ENCODE measurements at regions not wholly inside any gene's neighbourhood (a gene's known extent, or its start where the extent isn't known, plus 50 kb on each side); places are given as distances from the start of the nearest gene placed in this dataset.
"Not testable (repeated sequence)": the region's sequence is repeated elsewhere in the genome, so short reads cannot be mapped to it uniquely, and the experiment has no call there.

DNA sequence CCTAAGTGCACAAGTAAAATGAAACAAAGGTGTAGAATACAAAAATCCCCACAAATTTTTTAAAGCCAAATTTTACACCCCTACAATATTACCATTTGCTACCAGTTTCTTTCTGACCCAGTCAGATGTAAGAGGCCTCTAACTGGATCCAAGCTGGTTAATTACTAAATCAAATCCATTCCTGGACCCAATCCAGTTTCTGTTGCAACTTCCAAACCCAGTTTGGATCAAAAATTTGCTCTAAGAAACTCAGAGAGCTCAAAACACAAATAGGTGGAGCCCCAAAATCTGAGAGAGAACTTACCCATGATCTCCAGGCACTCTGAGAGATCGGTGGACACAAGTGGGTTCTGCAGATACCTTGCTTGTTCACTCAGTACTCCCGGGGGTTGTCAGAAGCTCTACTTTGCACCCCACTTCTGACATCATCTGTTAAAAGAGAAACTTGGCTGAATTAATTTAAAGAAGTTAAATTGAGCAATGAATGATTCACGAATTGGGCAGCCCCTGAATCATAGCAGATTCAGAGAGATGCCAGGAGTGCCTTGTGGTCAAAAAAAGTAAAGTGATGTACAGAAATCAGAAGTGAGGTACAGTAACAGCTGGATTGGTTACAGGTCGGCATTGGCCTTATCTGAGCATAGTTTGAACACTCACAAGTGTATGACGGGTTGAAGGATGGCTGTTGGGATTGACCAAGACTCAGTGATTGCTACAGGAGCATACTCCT lies 448.0 kb downstream of the KCNT2 start:
- peak; percentile 39 to 44 for DNase-seq (ENCODE audit: low read depth in 2 of 2)

- no peak for DNase-seq (ENCODE audit: low read depth in 2 of 2)
Observed at GRCh38 chr1:196155586-196155985, 452.7 kb downstream of the KCNT2 start.

- DNase-seq (ENCODE audit: low read depth in 2 of 2): no peak
Observed at GRCh38 chr1:196152975-196153374, 455.3 kb downstream of the KCNT2 start.

GRCh38 chr1:196152086-196152485 lies 456.2 kb downstream of the KCNT2 start:
- DNase-seq (ENCODE audit: low read depth in 2 of 2): no peak

DNA sequence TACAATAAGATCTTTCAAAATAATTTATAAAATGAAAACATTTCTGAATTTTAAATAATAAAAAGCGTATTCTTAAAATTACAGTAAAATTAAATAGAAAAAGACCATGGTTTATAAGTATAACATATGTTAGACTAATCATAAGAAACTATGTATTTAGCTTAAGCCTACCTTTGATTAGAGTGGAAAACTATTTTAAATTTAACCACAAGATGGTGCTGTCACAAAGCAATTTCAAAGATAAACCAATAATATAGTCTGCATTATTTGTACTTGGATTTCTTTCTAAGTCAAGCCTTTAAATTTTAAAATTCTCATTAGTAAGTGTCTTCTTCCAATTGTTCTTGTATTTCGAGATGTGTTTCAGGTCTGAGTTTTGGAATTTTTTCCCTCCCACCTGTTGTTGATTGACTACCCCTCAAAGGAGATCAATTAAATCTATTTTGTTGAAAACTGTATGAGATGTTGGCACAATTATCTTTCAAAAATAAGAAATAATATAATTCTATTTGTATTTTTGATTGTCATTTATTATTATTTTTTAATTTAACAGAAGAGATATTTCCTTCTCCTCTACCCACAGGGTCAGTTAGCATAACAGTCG lies 459.8 kb downstream of the KCNT2 start:
- peak; percentile 26 to 28 for DNase-seq (ENCODE audit: low read depth in 2 of 2)

GRCh38 chr1:196147530-196147929 lies 460.7 kb downstream of the KCNT2 start:
- DNase-seq (ENCODE audit: low read depth in 2 of 2): no peak

DNA sequence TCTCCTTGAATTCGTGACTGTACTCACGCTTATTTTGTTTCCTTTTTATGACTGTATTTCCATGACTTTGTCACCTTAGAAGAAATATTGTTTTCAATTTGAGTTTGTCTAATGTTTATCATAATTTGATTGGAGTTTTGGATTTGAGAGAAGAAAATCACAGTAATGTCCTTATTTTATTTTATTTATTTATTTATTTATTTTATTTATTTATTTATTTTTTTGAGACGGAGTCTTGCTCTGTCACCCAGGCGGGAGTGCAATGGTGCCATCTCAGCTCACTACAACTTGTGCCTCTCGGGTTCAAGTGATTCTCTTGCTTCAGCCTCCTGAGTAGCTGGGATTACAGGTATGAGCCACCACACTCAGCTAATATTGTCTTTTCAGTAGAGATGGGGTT lies 463.1 kb downstream of the KCNT2 start:
- DNase-seq (ENCODE audit: low read depth in 2 of 2): not testable (repeated sequence)

GRCh38 chr1:196144588-196144987 lies 463.7 kb downstream of the KCNT2 start:
- no peak for DNase-seq (ENCODE audit: low read depth in 2 of 2)

GRCh38 chr1:196143602-196144342 lies 464.5 kb downstream of the KCNT2 start:
- DNase-seq (ENCODE audit: low read depth in 2 of 2): no peak

GRCh38 chr1:196142111-196142640 lies 466.1 kb downstream of the KCNT2 start:
- DNase-seq (ENCODE audit: low read depth in 2 of 2): no peak

GRCh38 chr1:196136396-196136795 lies 471.8 kb downstream of the KCNT2 start:
- DNase-seq (ENCODE audit: low read depth in 2 of 2): no peak

DNA sequence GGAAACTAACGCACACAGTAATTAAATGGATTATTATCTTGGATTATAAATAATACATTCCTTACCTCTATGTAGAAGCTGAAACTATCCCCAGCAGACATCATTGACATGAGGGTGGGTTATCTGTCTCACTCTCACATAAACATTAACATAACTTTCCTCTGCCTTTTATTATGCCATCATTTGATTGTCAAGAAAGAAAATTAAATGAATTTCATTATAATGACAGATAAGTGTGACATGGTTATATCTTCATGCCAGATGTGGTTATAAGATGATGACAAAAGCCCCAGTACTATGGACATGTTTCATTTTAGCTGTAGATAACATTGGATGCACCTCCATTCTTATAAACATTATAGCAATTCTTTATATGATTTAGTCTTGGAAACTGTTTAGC lies 476.5 kb downstream of the KCNT2 start:
- DNase-seq (ENCODE audit: low read depth in 2 of 2): no peak

DNA sequence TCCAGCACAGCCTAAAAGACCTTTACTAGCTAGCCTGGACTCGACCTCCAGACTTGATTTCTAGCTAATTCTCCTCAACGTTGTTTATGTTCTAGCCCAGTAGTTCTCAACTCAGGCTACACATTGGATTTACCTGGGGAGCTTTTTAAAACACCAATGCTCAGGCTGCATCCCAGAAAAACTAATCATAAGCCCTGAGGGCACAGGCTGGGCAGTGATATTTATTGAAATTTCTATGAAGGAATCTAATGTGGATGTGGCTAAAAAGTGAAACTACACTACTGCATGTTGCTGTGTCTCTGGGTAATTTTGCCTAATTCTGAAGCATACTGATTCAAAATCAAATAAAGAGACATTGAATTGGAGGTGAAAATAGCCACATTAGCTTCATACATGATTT lies 479.4 kb downstream of the KCNT2 start:
- no peak for DNase-seq (ENCODE audit: low read depth in 2 of 2)

DNA sequence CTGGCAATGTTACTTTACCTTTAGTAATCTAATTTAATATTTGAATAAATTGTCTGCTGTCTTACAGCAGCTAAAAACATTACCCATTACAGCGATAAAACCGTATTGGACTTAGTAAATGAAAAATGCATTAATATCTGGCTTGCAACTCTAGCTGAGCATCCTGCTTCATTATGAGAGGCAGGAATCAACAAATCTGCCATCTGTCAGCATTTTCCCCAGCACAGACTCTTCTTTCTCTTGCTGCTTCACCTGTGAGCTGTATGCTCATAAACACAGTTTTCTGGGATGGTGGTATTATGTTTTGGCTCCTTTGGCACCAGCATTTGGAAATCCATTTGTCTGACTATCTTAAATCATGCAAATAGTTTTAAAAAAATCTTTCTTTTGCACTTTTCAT lies 487.1 kb downstream of the KCNT2 start:
- no peak for DNase-seq (ENCODE audit: low read depth in 2 of 2)

- DNase-seq (ENCODE audit: low read depth in 2 of 2): peak; percentile 30 to 31
Observed at GRCh38 chr1:196115646-196116045, 492.6 kb downstream of the KCNT2 start.

GRCh38 chr1:196114193-196114592 lies 494.0 kb downstream of the KCNT2 start:
- DNase-seq (ENCODE audit: low read depth in 2 of 2): no peak

- not testable (repeated sequence) for DNase-seq (ENCODE audit: low read depth in 2 of 2)
Observed at GRCh38 chr1:196108990-196109389, 499.2 kb downstream of the KCNT2 start.

DNA sequence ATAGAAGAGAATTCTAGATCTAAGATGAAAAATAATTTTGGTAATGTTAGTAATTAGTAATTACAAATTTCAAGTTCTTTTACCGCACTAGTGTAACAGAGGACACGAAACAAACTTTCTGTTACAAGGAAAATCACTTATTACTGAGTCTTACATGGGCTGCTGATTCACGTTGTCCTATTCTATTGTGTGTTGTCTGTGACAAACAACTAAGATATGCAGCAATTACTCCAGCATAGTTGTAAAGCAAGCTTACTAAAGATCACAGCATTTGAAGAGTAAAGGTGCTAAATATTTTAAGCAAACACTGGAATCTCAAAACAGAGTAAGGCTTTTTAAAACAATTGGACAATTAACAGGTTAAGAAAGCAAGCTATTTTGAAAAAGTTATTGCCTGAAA lies 502.3 kb downstream of the KCNT2 start:
- DNase-seq (ENCODE audit: low read depth in 2 of 2): no peak

GRCh38 chr1:196102826-196103225 lies 505.4 kb downstream of the KCNT2 start:
- no peak for DNase-seq (ENCODE audit: low read depth in 2 of 2)

- no peak for DNase-seq (ENCODE audit: low read depth in 2 of 2)
Observed at GRCh38 chr1:196098000-196098399, 510.2 kb downstream of the KCNT2 start.

GRCh38 chr1:196094821-196095220 lies 513.4 kb downstream of the KCNT2 start:
- DNase-seq (ENCODE audit: low read depth in 2 of 2): no peak

DNA sequence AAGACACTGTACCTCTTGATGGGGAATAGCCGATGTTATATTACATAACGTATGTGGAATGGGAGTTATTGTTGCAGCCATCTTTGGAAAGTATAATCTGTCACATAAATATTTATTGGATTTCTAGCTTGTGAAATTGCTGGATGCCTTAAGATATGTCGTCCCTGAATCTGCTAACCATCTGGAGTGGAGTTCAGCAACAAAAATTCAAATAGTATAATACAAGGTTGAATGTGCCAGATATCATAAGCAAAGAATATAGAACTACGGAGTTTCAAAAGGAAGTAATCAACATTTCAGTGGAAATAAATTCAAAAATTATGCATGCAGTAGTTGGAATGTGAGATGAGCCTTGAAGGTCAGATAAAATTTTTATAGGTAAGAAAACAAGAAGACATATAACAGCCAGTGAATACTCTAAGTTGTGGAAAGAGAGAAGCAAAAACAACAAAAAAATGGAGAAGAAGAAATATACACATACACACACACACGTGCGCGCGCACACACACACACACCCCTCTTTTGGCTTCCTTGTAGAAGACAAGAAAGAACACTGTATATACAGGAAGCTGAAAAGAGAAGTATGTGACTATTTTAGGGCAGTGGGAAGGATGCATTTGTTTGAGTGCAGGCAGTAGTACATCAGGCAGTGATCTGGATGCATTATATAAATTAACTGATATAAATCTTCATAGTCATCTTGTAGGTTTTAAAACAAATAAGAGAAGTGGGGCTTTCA lies 516.7 kb downstream of the KCNT2 start:
- no peak for DNase-seq (ENCODE audit: low read depth in 2 of 2)
